ENCODE measurements at regions not wholly inside any gene's neighbourhood (a gene's known extent, or its start where the extent isn't known, plus 50 kb on each side); places are given as distances from the start of the nearest gene placed in this dataset.

DNA sequence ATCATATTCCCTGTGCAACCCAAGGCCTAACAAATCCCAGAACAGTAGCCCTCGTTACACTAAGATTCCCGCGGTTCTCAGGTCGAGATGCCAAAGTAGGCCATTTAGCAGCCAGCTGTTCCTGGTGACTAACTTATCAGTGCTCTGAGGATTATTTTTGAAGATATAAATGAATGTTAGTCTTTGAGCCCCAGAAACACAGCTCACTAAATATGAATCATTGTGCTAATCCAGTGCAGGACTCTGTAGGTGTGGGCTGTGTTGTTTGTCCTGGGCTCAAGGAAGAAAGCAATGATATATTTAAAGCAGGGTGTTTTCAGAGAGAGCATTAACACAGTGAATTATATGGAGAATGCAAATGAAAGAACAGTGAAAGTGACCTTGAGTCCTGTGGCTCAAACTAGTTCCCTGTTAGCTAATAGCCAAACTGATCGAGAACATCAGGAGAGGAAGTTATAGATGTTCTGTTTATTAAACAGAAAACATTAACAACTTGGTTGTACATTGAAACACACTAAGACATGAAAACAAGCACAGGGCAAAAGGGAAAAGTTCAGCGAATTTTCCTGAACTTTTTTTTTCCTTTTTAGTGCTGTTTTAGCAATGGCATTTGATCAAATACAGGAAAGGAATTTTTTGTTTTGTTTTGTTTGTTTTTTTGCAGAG lies 228.3 kb downstream of the RNF152 start:
- no peak overlapping the region for H3K4me3 ChIP-seq
- no peaks in the 10 kb centered on the region for H3K36me3 ChIP-seq
- H3K27ac ChIP-seq: no peak overlapping the region
- peaks cover 7% of the 10 kb centered on the region for H3K4me1 ChIP-seq (ENCODE audit: low read depth)
- no peak for DNase-seq (ENCODE audit: low read depth in 1 of 2, low spot score in 1 of 2)
- H3K27me3 ChIP-seq: no peaks in the 10 kb centered on the region
- peaks cover 4% of the 10 kb centered on the region for H3K9me3 ChIP-seq (ENCODE audit: low read depth)
- TF ChIP-seq, protein P1, sequence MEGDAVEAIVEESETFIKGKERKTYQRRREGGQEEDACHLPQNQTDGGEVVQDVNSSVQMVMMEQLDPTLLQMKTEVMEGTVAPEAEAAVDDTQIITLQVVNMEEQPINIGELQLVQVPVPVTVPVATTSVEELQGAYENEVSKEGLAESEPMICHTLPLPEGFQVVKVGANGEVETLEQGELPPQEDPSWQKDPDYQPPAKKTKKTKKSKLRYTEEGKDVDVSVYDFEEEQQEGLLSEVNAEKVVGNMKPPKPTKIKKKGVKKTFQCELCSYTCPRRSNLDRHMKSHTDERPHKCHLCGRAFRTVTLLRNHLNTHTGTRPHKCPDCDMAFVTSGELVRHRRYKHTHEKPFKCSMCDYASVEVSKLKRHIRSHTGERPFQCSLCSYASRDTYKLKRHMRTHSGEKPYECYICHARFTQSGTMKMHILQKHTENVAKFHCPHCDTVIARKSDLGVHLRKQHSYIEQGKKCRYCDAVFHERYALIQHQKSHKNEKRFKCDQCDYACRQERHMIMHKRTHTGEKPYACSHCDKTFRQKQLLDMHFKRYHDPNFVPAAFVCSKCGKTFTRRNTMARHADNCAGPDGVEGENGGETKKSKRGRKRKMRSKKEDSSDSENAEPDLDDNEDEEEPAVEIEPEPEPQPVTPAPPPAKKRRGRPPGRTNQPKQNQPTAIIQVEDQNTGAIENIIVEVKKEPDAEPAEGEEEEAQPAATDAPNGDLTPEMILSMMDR (IDR thresholded peaks at IDR 0.05; ENCODE audit: low read depth, low read length): no peak

DNA sequence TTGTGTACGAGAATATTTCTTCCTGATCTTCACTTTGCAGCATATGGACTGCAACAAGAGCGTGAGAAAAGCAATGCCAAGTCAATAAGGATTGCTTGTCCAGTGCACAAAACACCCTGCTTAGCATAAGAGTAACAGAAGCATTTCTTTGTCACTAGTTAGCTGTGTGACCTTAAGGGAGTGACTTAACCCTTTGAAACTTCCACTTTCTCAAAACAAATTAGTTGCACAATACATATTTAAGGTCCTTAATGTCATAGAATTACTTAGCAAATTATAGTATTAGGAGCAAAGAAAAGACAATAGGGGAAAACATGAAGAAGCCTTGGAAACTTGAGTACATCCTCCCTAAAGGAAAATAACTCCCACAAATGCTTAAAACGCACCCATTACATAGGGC lies 230.1 kb downstream of the RNF152 start:
- Histone ChIP-seq H3K9me3 (ENCODE audit: low read depth) (peaks cover 4% of the 10 kb centered on the region), H3K4me3 (no peak overlapping the region), H3K27me3 (no peaks in the 10 kb centered on the region), H3K36me3 (no peaks in the 10 kb centered on the region), H3K4me1 (ENCODE audit: low read depth) (peaks cover 7% of the 10 kb centered on the region), H3K27ac (no peak overlapping the region)
- DNase-seq (ENCODE audit: low read depth in 1 of 2, low spot score in 1 of 2): no peak
- TF ChIP-seq, protein P1 (IDR thresholded peaks at IDR 0.05; ENCODE audit: low read depth, low read length): no peak

DNA sequence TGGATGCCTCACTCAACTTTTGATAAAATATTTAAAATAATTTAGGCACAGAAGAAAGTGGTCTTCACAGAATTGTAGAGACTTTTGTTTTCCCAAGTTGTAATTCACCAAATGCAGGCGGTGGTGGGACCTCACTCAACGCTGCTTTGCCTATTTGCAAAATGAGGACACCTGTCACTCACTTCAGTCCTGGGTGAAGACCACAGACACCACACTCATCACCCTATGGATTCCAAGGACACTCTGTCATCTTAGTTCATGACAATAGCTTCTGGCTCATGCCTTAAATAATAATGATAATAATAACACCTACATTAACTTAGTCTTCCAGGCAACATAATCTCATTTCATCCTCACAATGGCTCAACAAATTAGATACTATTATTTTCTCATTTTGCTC lies 234.4 kb downstream of the RNF152 start:
- Histone ChIP-seq H3K27ac (no peak overlapping the region), H3K9me3 (ENCODE audit: low read depth) (peaks cover 4% of the 10 kb centered on the region), H3K4me1 (ENCODE audit: low read depth) (peaks cover 5% of the 10 kb centered on the region), H3K4me3 (no peak overlapping the region), H3K27me3 (no peaks in the 10 kb centered on the region), H3K36me3 (no peaks in the 10 kb centered on the region)
- TF ChIP-seq, protein P1 (IDR thresholded peaks at IDR 0.05; ENCODE audit: low read depth, low read length): no peak
- DNase-seq (ENCODE audit: low read depth in 1 of 2, low spot score in 1 of 2): no peak

DNA sequence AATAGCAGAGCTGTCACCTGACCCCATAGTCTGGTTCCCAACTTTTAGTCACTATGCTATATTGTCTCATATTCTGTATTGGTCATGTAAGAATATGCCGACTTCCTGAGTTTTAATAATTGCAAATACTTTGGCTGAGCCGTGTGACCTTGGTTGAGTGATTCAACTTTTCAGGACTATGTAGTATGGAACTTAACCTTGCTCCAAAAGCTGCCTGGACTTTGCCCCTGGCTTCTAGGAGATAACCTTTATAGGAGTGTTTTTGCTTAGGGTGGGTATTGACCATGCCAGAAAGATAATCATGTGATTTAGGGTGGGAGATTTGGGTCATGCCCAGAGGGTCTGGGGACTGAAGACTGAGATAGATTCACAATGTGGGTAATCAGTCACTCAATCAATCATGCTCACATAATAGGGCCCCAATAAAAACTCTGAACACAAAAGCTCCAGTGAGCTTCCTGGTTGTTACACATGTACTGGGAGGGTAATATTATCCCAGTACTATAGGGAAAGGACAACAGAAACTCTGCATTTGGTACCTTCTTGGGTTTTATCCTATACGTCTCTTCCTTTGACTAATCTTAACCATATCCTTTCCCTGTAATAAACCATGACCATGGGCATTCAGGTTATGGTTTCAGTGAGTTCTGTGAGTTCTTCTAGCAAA lies 235.6 kb downstream of the RNF152 start:
- H3K27ac ChIP-seq: no peak overlapping the region
- H3K36me3 ChIP-seq: no peaks in the 10 kb centered on the region
- TF ChIP-seq, protein P1 (IDR thresholded peaks at IDR 0.05; ENCODE audit: low read depth, low read length): no peak
- no peaks in the 10 kb centered on the region for H3K9me3 ChIP-seq (ENCODE audit: low read depth)
- H3K4me3 ChIP-seq: no peak overlapping the region
- H3K27me3 ChIP-seq: no peaks in the 10 kb centered on the region
- H3K4me1 ChIP-seq (ENCODE audit: low read depth): peaks cover 5% of the 10 kb centered on the region
- DNase-seq (ENCODE audit: low read depth in 1 of 2, low spot score in 1 of 2): no peak

DNA sequence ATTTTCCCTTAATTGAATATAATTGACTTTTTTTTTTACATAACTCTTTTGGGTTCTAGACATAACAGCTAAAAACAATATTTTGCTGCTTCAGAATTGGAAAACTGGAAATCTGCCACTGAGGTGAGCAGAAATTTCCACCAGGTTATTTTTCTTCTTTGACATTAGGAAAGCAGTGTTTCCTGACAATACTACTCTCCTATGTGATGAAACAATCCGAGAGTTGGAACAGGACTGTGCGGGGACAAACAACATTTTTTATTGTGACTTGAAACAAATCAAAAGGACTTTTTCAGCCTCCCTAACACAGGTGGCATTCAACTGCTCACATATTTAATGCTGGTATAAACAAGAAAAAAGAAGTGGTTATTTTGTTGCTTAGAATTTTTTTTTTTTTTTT lies 237.2 kb downstream of the RNF152 start:
- H3K27me3 ChIP-seq: no peaks in the 10 kb centered on the region
- no peak overlapping the region for H3K4me3 ChIP-seq
- TF ChIP-seq, protein P1 (IDR thresholded peaks at IDR 0.05; ENCODE audit: low read depth, low read length): no peak
- H3K36me3 ChIP-seq: no peaks in the 10 kb centered on the region
- no peaks in the 10 kb centered on the region for H3K9me3 ChIP-seq (ENCODE audit: low read depth)
- H3K27ac ChIP-seq: no peak overlapping the region
- H3K4me1 ChIP-seq (ENCODE audit: low read depth): peaks cover 5% of the 10 kb centered on the region
- no peak for DNase-seq (ENCODE audit: low read depth in 1 of 2, low spot score in 1 of 2)

Data from cardiac muscle cell (in vitro differentiated cells and primary cell).